BJ (cell line): ENCODE measurements at regions not wholly inside any gene's neighbourhood (a gene's known extent, or its start where the extent isn't known, plus 50 kb on each side); places are given as distances from the start of the nearest gene placed in this dataset.
A peak's percentile ranks its signal among the peaks of the same experiment; 100 is the strongest.

Source experiments
- CTCF ChIA-PET: fragments of 350-600 bp; formaldehyde crosslinking; extraction: SDS; loops from one replicate; lab custom pipeline; 2021; ENCODE audit warnings: antibody characterized with exemption, inconsistent platforms; lab: Yijun Ruan, JAX
- POLR2A ChIA-PET: fragments of 300-600 bp; sonication (Branson Sonifier 250); formaldehyde crosslinking; extraction: SDS; loops from one replicate; lab custom pipeline; 2021; ENCODE audit warnings: antibody characterized with exemption; lab: Charles Lee
- DNase-seq: peaks from one replicate; pipeline ENCODE4 v3.0.0-alpha.2; 2011; ENCODE audit warnings: low read depth
- H3K27me3 ChIP-seq: 2 replicates; pipeline ENCODE4 v1.6.0; 2011; ENCODE audit warnings: low read length; ENCODE audit not compliant: control insufficient read depth, insufficient read depth
- H3K36me3 ChIP-seq: 2 replicates; pipeline ENCODE4 v1.5.1; 2011; ENCODE audit warnings: low read length; ENCODE audit not compliant: control insufficient read depth, insufficient read depth
- H3K4me3 ChIP-seq: 2 replicates; pipeline ENCODE4 v1.5.1; 2011; ENCODE audit warnings: low read depth, mild to moderate bottlenecking, control low read depth, low read length
- CTCF ChIP-seq: IDR thresholded peaks from 2 replicates; pipeline ENCODE4 v1.5.1; 2011; ENCODE audit warnings: low read depth, mild to moderate bottlenecking, control low read depth, inconsistent platforms, low read length, moderate library complexity; ENCODE audit not compliant: insufficient read depth

GRCh38 chr12:42923156-42923555, 333.6 kb upstream of the PRICKLE1 start:
- Histone ChIP-seq H3K4me3 (no peak overlapping the region), H3K27me3 (no peaks in the 10 kb centered on the region), H3K36me3 (no peaks in the 10 kb centered on the region)
- CTCF ChIA-PET: interaction anchor here (0.6 to 1.5 kb wide), 2 partner anchors 321 to 359 kb away, joined by 3 to 5 read pairs; no protein-coding TSS in a partner anchor
- no peak for TF ChIP-seq CTCF
- no peak for DNase-seq
- POLR2A ChIA-PET: no interaction called here

GRCh38 chr12:42922505-42922850, 332.9 kb upstream of the PRICKLE1 start:
- ChIA-PET CTCF (interaction anchor here (0.6 kb wide), 1 partner anchor 320 kb away, joined by 3 read pairs; no protein-coding TSS in a partner anchor), POLR2A (no interaction called here)
- Histone ChIP-seq H3K4me3 (no peak overlapping the region), H3K36me3 (no peaks in the 10 kb centered on the region), H3K27me3 (no peaks in the 10 kb centered on the region)
- TF ChIP-seq CTCF: no peak
- DNase-seq: no peak

GRCh38 chr12:42921741-42922504, 332.4 kb upstream of the PRICKLE1 start:
- TF ChIP-seq CTCF: no peak
- no peaks in the 10 kb centered on the region for H3K27me3 ChIP-seq
- H3K4me3 ChIP-seq: no peak overlapping the region
- CTCF ChIA-PET: no interaction called here
- POLR2A ChIA-PET: no interaction called here
- peak; percentile 67 for DNase-seq
- no peaks in the 10 kb centered on the region for H3K36me3 ChIP-seq

GRCh38 chr12:42919691-42920090, 330.1 kb upstream of the PRICKLE1 start:
- H3K36me3 ChIP-seq: no peaks in the 10 kb centered on the region
- ChIA-PET CTCF (interaction anchor here (0.6 to 1.6 kb wide), 2 partner anchors 19 to 85 kb away, joined by 3 to 4 read pairs; no protein-coding TSS in a partner anchor), POLR2A (no interaction called here)
- H3K4me3 ChIP-seq: no peak overlapping the region
- TF ChIP-seq CTCF: no peak
- no peak for DNase-seq
- H3K27me3 ChIP-seq: no peaks in the 10 kb centered on the region

GRCh38 chr12:42918443-42918842, 328.9 kb upstream of the PRICKLE1 start:
- TF ChIP-seq CTCF: no peak
- ChIA-PET POLR2A (no interaction called here), CTCF (interaction anchor here (0.8 kb wide), 1 partner anchor 18 kb away, joined by 3 read pairs; no protein-coding TSS in a partner anchor)
- DNase-seq: no peak
- no peak overlapping the region for H3K4me3 ChIP-seq
- no peaks in the 10 kb centered on the region for H3K27me3 ChIP-seq
- H3K36me3 ChIP-seq: no peaks in the 10 kb centered on the region
